GM13976 (cell line): ENCODE measurements at regions not wholly inside any gene's neighbourhood (a gene's known extent, or its start where the extent isn't known, plus 50 kb on each side); places are given as distances from the start of the nearest gene placed in this dataset.

ENCODE experiments used
- DNase-seq: peaks from one replicate; pipeline ENCODE4 v3.0.0; 2012; ENCODE audit warnings: low spot score
- in situ Hi-C: fragments of 300-500 bp; cut with MboI; formaldehyde crosslinking; loops from one replicate; pipeline ENCODE4 v1.12.0; 2022; ENCODE audit warnings: low sequenced_read_pairs, mixed read lengths, inconsistent platforms; ENCODE audit not compliant: unreplicated experiment
- TF ChIP-seq, protein P1 (sequence below): IDR thresholded peaks from 2 replicates; pipeline ENCODE4 v1.5.1; 2012; ENCODE audit warnings: borderline replicate concordance, mild to moderate bottlenecking; ENCODE audit not compliant: insufficient read depth; ENCODE audit errors: extremely low read depth, missing control alignments, control extremely low read depth

DNA sequence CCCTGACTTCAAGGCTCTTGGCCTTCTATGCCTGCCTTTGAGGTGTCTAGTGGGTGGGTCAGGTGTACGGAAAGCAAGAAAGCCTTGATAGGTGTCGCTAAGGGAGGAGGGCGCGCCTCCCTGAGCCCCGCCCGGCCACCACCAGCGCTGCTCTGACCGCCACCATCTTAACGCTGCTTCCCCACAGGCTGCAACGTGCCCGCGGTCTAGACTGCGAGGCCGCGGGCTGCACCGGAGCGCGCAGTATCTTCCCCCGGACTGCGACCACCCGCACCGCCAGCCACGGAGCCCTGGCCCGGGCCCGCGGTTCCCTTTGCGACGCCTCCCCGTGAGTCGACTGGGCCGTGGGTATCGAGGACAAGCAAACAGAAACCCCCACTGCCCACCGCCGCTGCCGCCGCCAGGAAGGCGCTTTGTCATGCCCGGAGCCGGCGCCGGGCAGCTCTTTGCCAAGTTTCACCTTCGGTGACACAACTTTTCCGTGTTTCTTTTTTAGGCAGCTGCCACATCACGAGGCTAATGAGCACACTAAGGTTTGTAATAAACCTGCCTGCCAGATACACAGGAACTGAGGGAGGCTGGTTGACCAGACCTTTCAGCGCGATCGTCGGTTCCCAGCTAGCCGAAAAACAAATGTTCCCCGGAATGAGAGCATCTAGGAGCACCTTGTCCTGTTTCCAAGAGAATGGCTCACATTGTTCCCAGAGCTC lies 335.8 kb upstream of the F9 start:
- TF ChIP-seq, protein P1, sequence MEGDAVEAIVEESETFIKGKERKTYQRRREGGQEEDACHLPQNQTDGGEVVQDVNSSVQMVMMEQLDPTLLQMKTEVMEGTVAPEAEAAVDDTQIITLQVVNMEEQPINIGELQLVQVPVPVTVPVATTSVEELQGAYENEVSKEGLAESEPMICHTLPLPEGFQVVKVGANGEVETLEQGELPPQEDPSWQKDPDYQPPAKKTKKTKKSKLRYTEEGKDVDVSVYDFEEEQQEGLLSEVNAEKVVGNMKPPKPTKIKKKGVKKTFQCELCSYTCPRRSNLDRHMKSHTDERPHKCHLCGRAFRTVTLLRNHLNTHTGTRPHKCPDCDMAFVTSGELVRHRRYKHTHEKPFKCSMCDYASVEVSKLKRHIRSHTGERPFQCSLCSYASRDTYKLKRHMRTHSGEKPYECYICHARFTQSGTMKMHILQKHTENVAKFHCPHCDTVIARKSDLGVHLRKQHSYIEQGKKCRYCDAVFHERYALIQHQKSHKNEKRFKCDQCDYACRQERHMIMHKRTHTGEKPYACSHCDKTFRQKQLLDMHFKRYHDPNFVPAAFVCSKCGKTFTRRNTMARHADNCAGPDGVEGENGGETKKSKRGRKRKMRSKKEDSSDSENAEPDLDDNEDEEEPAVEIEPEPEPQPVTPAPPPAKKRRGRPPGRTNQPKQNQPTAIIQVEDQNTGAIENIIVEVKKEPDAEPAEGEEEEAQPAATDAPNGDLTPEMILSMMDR, result no peak
- DNase-seq, result no peak
- in situ Hi-C loops, result no loop called here

DNA sequence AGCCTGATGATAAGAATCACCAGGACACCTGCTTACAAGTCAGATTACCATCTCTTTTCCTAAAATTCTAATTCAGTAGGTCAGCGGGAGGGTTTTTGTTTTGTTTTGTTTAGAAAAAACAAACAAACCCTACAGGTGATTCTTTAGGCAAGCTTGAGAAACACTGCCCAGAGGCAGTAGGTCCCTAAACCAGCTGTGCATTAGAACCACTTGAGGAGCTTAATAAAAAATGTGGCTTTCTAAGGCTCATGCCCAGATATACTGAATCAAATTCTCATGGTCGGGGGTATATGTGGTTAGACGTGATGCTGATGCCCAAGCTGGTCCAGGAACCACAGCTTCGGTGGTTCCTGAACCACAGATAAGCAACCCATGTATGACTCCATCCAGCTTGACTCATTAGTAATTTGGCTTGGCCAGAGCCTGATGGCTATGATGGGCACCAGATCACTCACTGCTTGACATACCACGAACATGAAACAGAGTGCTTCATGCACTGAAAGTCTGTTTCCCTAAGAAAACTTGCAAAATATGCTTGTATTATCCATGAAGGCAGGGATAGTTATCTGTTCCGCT lies 338.1 kb upstream of the F9 start:
- TF ChIP-seq, protein P1, result no peak
- in situ Hi-C loops, result no loop called here
- DNase-seq, result no peak

DNA sequence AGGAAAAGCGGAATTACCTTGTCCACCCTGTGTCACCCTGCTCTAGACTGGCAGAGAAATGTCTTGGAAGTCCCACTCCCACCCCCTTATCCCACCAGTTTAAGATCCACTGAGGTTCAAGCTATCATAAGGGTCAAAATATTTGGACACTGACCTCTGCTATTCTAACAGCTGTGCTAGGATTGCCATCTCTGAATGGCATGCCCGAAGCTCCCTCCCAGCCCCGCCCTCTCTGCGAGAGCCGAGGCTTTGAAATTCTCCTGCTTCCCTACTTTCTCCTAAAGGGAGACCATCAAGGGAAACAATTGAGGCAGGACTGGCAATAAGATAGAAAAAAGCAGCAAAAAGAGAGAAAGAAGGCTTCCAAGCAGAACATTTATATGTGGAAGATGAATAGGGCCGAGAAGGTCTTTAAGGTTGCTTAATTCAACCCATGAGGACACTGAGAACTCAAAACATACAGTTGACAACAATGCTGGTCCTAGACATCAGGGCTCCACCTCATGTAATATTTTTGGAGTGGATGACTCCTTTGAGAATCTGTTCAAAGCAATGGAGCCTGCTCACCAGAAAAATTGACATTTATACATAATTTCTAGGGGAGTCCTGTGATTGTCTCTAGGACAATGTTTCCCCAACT lies 338.7 kb upstream of the F9 start:
- in situ Hi-C loops, result no loop called here
- no peak for DNase-seq
- TF ChIP-seq, protein P1, result no peak

DNA sequence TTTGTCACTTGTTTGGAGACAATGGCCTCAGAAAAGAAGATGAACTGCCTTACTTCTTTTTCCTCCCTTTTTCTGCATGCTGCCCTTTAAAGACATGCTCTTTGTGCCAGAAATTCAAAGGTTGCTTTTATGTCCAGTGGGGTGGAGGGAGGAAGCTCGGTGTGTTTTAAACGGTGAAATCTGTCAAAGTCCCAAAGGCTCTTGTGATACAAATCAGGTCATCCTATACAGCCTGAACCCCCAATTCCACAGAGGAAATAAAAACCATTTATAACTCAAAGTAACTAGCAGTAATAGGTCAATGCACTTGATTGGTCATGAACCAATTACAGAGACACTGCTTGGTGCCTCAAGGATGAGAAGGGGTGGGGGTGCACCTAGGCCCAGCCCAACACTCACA lies 339.3 kb upstream of the F9 start:
- TF ChIP-seq, protein P1, result no peak
- in situ Hi-C loops, result no loop called here
- no peak for DNase-seq

DNA sequence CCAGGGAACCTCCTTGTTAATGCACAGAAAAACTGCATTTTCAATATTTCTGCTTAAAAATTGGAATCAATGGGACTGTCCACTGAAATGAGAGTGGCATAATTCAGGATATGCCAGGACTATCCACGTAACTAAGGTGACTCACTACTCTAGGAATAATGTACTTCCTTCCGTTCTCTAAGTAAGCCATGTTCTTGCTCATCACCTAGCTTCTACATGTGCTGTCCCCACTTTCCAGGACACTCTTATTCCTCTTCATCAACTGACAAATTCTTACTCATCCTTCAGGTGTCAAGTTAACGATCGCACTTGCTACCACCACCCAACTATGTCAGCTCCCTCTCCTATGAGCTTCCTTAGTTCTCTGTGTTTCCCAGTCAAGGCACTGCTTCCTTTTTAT lies 342.8 kb upstream of the F9 start:
- in situ Hi-C loops, result no loop called here
- TF ChIP-seq, protein P1, result no peak
- DNase-seq, result no peak

DNA sequence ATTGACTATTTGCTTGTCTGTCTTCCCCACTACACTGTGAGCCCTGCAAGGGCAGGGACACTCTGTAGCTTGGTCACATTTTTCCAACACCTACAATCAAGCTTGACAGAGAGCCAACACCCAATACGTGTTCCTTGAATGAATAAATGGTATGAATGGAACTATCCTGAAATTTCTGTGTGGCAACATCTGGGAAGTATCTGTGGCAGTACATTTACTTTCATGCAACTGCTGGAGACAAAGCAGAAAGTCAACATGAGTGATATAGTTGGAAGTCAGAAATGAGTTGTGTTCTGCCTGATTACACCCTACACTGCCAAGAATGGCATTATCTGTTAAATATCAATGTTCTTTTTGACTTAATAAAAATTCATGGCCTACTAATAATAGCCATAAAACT lies 343.5 kb upstream of the F9 start:
- in situ Hi-C loops, result no loop called here
- TF ChIP-seq, protein P1, result no peak

DNA sequence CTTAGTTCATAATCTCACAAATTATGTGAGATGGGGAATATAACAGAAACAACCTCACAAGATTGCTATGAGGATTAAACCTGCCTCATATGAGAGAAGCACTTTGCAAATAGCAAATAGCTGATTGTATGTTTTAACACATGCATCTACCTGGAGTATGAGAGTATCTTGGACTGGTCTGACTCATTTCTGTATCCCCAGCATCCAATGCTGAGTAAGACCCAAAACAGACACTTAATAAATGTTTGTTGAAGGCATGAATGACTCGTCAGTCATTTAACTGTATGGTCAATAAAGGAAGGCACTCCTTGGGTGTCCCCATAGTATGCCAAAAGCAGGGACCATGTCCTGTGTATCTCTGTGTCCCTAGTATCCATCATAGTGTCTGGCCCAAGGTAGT lies 350.9 kb upstream of the F9 start:
- DNase-seq, result no peak
- TF ChIP-seq, protein P1, result no peak
- in situ Hi-C loops, result no loop called here

More for the DNA sequence above, 343.5 kb upstream of the F9 start:
- DNase-seq, result no peak
